ENCODE measurements at regions not wholly inside any gene's neighbourhood (a gene's known extent, or its start where the extent isn't known, plus 50 kb on each side); places are given as distances from the start of the nearest gene placed in this dataset.

- TF ChIP-seq, protein P1, sequence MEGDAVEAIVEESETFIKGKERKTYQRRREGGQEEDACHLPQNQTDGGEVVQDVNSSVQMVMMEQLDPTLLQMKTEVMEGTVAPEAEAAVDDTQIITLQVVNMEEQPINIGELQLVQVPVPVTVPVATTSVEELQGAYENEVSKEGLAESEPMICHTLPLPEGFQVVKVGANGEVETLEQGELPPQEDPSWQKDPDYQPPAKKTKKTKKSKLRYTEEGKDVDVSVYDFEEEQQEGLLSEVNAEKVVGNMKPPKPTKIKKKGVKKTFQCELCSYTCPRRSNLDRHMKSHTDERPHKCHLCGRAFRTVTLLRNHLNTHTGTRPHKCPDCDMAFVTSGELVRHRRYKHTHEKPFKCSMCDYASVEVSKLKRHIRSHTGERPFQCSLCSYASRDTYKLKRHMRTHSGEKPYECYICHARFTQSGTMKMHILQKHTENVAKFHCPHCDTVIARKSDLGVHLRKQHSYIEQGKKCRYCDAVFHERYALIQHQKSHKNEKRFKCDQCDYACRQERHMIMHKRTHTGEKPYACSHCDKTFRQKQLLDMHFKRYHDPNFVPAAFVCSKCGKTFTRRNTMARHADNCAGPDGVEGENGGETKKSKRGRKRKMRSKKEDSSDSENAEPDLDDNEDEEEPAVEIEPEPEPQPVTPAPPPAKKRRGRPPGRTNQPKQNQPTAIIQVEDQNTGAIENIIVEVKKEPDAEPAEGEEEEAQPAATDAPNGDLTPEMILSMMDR (conservative IDR thresholded peaks at IDR 0.05): no peak
- TF ChIP-seq ZFX (IDR thresholded peaks at IDR 0.05): no peak
Measured at GRCh38 chr3:192055946-192056345, 595.0 kb downstream of the PYDC2 start.
